CD4-positive, alpha-beta T cell treated with Interleukin-10 for 1 hour (primary cell): ENCODE measurements at regions not wholly inside any gene's neighbourhood (a gene's known extent, or its start where the extent isn't known, plus 50 kb on each side); places are given as distances from the start of the nearest gene placed in this dataset.
"Not testable (repeated sequence)": the region's sequence is repeated elsewhere in the genome, so short reads cannot be mapped to it uniquely, and the experiment has no call there.

Experiments
- DNase-seq: peaks from one replicate; pipeline ENCODE4 v3.0.0-alpha.2; 2020

- no peak for DNase-seq
Measured at GRCh38 chr14:29982171-29982570, 54.5 kb upstream of the PRKD1 start.

- DNase-seq = no peak
Measured at GRCh38 chr14:29982993-29983392, 55.3 kb upstream of the PRKD1 start.

DNA sequence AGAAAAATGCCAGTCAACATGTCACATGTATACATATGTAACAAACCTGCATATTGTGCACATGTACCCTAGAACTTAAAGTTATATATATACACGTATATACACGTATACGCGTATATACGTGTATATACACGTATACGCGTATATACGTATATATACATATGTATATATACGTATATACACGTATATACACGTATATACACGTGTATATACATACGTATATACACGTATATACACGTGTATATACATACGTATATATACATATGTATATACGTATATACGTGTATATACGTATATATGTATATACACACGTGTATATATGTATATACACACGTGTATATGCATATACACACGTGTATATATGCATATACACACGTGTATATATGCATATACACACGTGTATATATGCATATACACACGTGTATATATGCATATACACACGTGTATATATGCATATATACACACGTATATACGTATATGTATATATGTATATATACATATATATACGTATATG is 62.8 kb upstream of the PRKD1 start:
- not testable (repeated sequence) for DNase-seq

GRCh38 chr14:29990993-29991392 is 63.3 kb upstream of the PRKD1 start:
- DNase-seq = no peak

DNA sequence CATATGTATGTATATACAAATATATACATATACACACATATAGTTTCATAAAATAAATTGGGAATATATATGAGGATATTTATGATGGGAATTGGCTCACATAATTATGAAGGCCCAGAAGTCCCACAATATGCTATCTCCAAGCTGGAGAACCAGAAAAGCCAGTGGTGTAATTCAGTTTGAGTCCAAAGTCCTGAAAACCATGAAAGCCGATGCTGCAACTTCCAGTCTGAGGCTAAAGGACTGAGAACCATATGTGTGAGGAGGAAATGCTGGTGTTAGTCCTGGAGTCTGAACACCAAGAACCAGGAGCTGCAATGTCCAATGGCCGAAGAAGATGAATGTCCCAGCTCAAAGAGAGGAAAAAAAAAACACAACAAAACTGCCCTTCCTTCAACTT is 65.5 kb upstream of the PRKD1 start:
- DNase-seq = no peak

- DNase-seq = no peak
Measured at GRCh38 chr14:29999013-29999539, 71.4 kb upstream of the PRKD1 start.

DNA sequence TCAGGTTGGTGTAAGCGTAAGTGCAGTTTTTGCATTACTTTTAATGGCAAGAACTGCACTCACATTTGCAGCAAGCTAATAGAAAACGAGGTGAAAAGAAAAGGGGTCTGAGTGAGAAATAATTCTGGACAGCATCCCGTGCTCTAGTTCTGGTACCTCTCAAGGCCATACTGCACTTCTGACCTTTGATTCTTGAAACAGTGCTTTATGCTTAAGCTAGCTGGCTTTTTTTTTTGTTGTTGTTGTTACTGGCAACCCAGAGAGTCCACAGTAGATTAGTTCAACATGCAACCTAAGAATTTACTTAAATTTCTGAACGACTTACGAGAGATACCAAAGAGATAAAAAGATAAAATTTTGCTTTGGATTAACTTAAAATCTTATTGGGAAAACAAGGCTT is 75.2 kb upstream of the PRKD1 start:
- no peak for DNase-seq

DNA sequence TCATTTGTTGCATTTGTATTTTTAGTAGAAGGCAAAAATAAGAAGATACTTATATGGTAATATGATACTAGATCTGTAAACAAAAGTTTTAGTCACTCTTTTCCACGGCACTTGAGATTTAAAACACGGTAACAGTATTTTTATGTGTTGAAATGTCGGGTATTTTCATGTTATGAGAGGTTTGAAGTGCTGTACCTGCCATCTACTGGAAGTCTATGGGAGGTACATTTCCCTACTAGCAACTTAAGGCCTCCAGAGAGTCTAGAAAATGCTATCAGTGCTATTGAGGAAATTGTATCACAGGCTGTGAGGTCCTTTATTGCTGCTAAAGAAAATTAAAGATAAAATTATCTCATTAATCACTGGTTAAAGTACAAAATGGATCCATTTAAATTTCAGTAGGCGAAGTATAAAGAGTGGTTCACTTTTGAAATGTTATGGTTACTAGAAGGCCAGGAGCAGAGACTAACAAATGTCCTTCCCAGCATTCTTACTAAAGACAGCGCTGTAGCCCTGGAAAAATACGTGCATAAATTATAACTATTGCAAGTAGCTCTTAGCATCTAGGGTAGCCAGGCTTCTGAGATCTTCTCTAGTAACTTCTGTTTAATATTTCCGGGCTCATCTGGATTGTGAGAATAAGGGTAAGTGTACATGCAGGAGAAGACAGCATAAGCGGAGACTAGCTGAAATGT is 77.6 kb upstream of the PRKD1 start:
- DNase-seq = no peak

DNA sequence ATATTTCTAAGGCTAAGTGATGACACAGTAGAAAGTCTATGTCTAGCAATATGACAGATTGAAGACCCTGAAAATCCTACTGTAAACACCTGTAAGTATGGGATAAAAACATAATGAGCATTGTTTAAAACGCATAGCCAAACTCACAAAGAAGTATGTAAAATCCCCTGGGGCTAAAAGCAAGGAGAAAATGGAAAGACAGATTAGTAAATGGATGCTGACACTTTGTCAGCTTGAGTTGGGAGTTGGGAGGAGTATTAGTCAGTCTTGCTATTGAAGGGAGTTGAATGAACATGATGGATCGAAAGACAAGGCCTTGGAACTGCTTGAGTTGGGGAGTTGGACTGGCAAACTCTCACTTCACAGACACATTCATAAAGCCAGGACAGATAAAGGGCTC is 79.0 kb upstream of the PRKD1 start:
- DNase-seq = no peak

DNA sequence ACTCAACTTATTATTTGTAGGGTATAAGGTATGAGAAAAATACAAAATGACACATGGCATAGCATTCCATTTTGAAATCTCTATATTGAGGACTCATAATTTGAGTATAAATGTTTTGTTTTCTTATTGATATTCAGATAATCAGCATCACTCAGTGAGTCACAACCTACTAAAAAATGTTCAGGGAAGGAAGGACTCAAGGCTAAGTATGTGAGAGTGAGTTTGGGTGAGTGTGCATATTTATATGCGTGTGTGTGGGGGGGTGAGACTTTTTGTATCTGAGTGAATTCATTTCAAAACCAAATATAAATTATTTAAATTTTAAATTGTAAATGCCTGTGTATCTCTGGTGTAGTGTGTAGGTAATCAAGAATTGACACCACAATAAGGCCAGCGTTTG is 87.8 kb upstream of the PRKD1 start:
- DNase-seq = no peak

DNA sequence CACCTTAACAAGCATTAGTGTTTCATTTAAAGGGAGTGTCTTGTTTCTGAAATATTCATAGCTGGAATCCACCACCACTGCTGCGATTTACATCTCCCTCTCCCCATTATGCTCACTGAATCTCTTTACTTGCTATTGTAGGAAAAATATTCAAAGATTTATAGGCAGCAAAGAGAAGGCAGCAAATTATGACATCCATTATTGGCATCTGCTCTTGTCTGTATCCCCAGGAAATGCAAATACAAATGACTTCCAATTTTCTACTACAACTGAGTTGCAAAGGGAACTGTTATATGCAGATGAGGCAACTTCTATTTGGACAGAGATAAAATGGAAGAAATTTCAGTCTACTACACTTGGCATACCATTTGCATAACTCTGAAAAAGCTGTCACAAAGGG is 88.4 kb upstream of the PRKD1 start:
- no peak for DNase-seq

GRCh38 chr14:30017370-30017993 is 89.8 kb upstream of the PRKD1 start:
- no peak for DNase-seq

DNA sequence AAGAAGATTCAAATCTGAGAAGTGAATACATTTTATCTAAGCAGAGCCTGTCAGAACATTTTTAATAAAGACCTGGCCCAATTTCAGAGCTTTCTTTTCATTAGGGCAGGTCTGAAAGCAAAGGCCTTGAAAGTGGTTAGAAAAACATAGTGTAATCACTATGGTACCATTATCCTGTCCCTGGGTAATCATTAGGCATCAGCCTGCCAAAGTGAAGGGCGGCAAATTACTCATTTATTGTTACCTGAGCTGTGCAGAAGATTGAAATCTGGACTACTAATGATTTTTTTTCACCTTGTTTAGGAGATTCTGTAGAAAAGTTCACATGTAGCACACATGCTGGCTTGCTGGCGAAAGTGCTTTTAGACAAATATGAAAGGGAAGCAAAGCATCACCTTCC is 92.6 kb upstream of the PRKD1 start:
- no peak for DNase-seq

DNA sequence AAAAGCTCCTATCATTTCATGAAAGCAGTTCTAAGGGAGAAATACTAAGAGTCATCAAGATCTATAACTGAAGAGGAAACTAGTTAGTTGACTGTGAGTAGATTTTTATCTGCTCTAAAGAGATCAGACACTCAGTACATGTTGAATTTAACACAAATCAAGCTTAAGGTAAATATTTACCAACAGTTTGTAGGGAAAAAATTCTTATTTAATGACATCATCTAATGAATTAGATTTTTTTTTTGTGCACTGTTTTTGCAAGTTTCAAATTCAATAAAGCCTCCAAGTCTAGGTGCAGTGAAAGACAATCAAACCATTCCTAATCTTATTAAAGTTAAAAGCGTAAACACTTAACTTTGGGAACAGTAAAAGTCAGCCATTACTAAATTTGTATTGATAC is 93.0 kb upstream of the PRKD1 start:
- DNase-seq = no peak

DNA sequence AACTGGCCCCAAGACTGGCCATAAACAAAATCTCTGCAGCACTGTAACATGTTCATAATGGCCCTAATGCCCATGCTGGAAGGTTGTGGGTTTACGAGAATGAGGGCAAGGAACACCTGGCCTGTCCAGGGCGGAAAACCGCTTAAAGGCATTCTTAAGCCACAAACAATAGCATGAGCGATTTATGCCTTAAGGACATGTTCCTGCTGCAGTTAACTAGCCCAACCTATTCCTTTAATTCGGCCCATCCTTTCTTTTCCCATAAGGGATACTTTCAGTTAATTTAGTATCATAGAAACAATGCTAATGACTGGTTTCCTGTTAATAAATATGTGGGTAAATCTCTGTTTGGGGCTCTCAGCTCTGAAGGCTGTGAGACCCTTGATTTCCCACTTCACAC is 95.7 kb upstream of the PRKD1 start:
- not testable (repeated sequence) for DNase-seq

- DNase-seq = no peak
Measured at GRCh38 chr14:30034152-30034551, 106.5 kb upstream of the PRKD1 start.

DNA sequence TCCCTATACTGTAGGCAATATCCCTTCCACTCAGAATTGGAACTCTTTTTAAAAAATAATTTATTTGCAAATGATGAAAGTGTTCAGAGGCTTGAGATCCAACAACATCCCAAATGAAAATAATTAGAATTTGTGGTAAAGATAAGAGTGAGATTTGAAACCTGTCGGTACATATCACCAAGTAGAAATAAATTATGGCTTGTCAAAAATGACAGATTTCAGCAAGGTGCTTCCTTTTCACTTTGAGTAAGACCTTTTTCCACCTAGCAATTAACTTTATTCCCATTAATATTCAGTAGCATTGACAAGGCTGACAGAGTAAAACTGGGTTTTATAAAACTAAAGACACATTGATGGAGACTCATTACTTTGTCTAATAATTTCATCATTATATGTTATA is 107.7 kb upstream of the PRKD1 start:
- DNase-seq = no peak

GRCh38 chr14:30045720-30046119 is 118.1 kb upstream of the PRKD1 start:
- DNase-seq = no peak

- no peak for DNase-seq
Measured at GRCh38 chr14:30053103-30053502, 125.5 kb upstream of the PRKD1 start.

DNA sequence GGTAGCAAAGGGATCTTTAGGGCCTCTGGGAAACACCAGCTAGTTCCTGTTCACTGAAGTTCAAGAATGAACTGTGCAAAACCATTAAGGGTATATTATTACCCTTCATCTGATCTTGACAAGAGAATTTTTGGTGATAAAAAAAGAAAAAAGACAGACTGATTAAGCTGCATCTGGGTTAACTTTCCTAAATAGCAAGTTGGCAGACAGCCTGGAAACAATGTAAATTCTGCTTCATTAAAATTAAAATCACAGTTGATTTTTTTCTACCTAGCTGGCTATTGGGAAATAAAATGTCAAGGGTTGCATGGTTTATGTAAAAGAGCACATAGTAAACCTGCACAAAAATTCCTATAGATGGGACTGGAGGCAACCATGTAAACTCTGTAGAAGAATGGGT is 126.6 kb upstream of the PRKD1 start:
- no peak for DNase-seq

- DNase-seq = no peak
Measured at GRCh38 chr14:30058401-30058800, 130.8 kb upstream of the PRKD1 start.

DNA sequence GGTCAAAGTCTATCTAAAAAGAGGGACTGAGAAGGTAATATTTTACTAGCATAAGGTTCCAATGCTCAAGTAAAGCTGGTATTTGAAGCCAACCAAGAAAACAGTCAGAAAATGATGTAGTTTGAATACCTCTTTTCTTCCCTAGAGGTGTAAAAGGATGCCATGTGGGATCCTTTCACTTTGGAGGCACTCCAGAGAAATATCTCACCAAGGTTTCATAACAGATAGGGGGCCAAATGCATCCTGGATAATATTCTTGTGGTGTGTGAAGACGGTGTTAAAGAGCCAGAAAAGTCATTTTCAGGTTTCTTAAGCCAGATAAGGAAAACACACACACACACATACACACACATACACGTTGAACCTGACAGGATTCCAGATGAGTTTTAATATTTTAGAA is 136.1 kb upstream of the PRKD1 start:
- DNase-seq = no peak

DNA sequence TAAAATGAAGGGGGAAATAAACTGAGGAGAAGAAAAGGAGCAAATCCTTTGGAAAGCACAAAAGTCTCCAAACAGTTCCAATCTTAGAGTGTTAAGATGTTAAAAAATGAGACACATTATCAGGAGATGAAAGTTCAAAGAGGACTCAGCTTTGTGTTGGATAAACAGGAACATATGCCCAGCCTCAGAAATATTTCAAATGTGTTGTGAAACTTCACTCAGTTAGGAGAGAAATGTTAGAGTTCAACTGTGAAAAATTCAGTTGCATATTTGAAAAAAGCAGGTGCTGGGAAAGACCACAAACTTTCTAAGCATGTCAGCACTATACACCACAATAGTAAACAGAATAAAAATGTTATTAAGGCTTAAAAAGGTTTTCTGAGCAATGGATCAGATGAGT is 136.8 kb upstream of the PRKD1 start:
- DNase-seq = no peak

DNA sequence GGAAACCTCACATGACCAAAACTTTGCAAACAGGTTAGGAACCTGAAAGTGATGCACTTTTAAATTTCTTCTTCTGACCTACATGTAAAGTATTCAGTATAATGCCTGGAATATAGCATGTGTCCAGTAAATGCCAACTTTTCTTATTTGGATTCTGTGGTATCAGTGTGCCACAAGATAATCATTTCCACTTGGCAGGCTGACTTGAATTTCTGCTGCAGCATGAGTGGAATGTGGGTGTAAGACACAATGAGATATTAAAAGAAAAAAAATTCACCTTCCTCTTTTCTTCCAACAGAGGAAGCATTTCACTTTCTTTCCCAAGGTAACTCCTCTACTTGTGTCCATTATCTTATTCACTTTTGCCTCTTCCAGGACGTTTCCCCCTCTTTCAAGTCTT is 141.9 kb upstream of the PRKD1 start:
- DNase-seq = no peak

DNA sequence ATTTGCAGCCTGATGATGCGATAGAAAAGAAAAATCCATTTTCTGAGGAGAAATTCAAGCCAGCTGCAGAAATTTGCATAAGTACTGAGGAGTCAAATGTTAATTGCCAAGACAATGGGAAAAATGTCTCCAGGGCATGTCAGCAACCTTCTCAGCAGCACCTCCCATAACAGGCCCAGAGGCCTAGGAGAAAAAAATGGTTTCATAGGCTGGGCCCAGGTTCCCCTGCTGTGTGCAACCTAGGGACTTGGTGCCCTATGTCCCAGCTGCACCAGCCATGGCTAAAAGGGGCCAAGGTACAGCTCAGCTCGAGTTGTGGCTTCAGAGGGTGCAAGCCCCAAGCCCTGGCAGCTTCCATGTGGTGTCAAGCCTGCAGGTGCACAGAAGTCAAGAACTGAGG is 144.8 kb upstream of the PRKD1 start:
- DNase-seq = not testable (repeated sequence)
